HG02623 (cell line): ENCODE measurements at regions not wholly inside any gene's neighbourhood (a gene's known extent, or its start where the extent isn't known, plus 50 kb on each side); places are given as distances from the start of the nearest gene placed in this dataset.
"Not testable (repeated sequence)": the region's sequence is repeated elsewhere in the genome, so short reads cannot be mapped to it uniquely, and the experiment has no call there.

Experiments
- ATAC-seq: cut with Tn5 transposase; IDR thresholded peaks from one replicate; pipeline ENCODE4 v1.9.1; 2021; ENCODE audit warnings: moderate library complexity; ENCODE audit not compliant: unreplicated experiment

DNA sequence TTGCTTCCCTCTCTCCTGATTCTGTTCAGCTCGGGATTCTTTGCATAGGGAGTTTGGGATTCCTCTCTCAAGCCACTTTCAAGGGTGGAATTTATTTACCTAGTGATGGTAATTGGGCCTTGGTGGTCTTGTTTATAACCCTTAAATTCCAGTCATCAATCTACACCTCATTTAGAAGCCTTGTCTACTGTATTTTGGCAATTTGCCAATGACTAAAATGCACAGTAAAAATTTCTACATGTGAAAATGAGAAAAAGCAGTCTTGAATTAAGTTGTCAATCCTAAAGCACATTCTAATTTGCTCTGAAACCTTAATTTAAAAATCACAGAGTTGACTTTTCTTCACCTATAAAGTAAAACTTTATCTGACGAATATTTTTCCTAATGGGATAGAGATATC, 749.2 kb upstream of the CRIM1 start:
- ATAC-seq, result no peak

DNA sequence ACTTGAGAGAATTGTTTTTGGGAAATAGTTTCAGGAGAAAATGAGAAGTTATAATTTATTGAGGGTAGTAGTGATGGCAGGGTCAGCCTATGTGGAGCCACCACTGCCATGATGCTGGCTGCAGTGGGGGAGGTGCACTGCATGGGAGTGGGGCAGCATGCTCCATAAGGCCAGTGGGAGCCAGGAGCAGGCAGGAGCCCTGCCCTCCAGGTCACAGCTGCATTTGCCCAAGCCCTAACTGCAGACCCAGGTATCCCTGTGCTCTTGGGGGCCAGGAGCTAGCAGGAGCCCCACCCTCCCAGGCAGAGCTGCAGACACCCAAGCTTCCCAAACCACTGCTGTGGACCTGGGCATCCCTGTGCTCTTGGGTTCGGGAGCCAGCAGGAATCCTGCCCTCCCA, 757.3 kb upstream of the CRIM1 start:
- ATAC-seq, result no peak

DNA sequence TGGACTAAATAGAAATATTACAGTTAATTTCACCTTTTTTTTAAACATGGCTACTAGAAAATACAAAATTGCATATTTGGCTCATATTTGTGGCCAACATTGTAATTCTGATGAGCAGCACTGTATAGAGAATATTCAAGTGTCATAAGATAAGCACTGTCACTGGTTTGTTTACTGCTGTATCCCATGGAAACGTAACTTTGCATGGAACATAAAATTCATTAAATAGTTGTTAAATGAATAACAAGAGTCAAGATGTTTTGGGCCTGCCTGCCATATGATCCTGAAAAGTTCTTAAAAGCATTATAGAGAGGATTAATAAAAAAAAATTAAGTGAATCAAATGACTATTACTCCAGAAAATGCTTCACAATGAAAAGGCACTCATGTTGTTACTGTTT, 763.7 kb upstream of the CRIM1 start:
- no peak for ATAC-seq

DNA sequence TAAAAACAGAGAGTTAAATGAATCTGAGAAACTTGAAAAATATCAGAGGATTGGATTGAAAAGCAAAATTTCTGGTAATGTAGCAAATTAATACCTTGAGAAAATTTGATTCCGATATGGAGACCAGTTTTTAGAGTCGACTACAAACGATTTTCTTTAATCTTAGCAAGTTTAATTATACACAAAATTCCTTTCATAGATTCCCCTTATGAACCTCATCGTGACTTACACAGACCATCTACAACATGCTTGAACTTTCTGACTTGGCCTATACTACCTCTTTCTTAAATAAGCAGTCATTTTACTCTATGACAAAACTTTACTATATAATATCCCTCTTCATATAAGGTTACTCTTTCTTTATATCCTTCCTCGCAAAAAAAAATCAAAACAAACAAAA, 769.6 kb upstream of the CRIM1 start:
- ATAC-seq, result no peak

DNA sequence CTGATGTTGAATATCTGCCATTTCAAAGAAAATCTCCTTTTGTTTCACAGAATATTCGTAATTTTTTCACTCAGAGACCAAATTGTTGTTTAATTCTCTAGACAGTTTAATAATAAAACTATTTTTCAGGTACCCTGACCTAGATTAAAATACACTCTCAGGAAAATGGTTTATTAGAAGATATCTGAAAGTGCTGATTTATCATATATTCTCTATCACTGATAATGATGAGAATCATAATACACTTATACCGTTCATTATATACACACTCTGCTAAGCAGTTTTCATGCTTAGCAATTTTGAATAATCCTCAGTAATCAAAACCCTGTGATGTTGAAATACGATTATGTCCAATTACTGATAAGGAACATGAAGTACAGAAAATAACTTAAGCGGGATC, 772.9 kb upstream of the CRIM1 start:
- ATAC-seq, result no peak

DNA sequence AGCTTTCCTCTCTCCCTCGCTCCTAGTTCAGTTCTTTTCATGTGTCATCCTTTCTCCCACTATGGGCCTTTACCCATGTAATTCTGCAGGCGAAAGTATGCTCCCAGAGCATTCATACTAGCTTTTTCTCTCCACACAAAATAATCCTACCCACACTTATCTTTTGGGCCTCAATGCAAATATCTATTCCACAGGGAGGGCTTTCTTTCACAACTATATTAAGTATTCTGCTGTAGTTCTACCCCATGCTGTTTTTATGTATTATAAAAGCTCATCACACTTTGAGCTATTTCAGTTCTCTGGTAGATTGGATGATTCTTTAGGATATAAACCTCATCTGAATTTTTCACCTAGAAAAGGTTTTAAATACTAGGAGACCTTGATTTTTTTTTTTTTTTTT, 774.6 kb upstream of the CRIM1 start:
- no peak for ATAC-seq

DNA sequence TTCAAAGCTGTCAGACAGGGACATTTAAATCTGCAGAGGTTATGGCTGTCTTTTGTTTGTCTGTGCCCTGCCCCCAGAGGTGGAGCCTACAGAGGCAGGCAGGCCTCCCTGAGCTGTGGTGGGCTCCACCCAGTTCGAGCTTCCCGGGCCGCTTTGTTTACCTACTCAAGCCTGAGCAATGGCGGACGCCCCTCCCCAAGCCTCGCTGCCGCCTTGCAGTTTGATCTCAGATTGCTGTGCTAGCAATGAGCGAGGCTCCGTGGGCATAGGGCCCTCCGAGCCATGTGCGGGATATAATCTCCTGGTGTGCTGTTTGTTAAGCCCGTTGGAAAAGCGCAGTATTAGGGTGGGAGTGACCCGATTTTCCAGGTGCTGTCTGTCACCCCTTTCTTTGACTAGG, 787.0 kb upstream of the CRIM1 start:
- ATAC-seq, result not testable (repeated sequence)

DNA sequence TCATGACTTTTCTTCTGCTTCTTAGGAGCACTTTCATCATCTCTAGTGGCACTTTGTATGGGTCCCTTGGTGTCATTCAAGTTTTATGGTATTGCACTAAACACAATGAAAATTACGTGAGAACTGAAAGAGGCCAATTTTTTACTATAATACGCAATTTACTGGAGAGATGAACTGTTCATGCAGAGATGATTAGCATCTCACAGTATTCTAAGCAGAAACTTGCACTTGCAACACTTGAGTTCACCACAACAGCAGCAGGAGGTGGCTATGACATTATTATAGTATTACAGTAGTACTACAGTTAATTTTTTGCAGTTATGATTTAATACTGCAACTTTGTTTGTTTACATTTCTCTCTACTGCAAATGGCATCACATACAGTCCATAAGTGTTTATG, 793.1 kb upstream of the CRIM1 start:
- ATAC-seq, result no peak

DNA sequence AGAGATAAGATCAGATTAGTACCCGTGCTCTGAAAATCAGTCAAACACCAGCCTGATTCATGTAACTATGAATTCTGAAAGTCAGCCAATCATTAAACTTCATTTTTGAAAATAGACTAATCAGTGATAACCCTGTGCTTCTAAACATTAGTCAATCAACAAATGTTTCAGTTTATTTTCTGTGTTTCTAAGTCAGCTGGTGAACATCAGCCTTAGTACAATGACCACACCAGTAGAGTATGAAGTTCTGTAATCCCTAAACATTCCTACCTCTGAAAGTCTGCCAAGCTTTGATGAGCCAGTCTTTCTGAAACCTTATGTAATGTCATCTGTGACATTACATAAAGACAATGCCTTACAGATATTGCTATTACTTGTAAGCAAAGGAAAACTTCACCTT, 807.4 kb upstream of the CRIM1 start:
- ATAC-seq, result no peak

DNA sequence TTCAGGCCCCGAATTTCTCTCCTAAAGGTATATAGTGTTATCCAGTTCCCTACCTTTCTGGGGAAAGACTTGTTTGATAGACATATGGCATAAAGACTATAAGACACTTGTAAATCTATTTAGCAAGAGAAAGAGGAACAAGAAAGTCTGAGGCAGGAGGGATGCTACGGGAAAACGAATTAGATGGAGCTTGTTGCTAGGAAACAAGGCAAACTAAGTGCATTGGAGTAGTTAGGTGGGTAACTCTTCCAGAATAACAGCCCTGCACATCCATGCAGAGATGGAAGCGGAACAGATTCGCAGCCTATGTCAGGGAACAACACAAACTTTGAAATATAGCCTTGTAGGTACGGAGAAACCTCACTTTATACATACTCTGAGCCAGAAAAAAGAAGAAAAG, 810.3 kb upstream of the CRIM1 start:
- ATAC-seq, result no peak

DNA sequence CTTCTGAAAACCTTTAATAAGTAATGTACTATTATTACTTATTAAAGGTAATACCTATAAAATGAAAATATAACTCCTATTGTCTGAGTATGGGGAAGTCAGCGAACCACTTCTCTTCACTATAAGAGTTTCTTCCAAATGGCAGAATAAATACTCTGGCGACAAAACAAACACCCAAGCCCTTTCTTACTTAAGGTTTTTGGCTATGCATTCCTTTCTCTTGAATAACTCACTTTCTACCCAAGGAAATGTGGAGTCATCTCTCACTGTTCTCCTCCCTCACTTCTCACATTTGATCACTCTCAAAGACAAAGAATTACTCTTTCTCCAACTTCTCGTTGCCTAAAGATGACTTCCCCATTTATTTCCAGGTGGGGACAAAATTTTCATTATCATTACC, 816.8 kb upstream of the CRIM1 start:
- ATAC-seq, result no peak

DNA sequence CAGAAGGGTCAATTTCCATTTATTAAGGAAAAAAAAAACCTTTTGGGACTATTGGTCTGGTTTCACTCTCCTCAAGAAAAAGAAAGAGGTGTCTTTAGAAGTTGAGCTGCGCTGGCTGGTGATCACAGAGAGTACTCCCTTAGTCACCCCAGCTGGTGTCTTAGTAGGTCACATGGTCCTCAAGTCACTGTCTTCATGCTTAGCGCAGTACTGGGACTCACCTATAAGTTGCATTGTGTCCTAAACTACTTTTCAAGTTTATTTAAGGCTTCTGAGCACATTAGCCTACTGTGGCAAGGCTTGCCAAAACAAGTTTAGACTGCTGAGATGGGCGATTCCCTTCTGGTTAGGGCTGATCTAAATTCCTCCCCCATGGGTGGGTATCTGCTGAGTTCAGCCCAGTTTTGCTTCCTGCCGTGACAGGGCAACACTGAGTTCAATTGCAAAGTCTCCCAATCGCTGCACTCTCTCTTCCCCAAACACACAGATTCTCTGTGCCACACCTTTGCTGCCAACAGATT, 824.9 kb upstream of the CRIM1 start:
- no peak for ATAC-seq

DNA sequence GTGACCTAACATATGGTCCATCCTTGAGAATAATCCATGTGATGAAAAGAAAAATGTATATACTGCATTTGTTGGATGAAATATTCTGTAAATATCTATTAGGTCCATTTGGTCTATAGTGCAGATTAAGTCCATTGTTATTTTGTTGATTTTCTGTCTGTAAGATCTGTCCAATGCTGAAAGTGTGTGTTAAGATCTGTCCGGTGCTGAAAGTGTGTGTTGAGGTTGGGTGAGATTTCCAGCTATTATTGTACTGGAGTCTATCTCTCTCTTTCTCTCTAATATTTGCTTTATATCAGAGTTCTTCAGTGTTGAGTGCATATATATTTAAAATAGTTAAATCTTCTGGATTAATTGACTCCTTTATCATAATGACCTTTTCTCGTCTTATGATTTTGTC, 828.8 kb upstream of the CRIM1 start:
- no peak for ATAC-seq

DNA sequence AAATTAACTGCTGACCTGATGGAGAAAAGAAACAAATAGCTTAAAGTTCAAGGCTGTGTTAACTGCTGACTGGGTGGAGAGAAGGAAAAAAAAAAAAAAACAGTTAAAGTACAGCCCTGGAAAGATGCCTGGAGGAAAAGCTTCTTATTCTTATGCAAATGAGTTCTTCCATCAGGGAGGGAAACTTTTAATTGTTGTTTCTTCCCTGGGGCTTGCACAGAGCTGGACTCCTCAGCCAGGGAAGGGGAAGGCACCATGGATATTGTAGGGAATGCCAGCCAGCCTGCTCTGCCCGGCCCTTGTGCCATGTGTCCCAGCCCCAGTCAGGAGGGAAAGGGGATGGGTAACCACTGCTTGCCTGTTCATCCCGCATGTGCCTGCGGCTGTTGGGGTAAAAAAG, 833.1 kb upstream of the CRIM1 start:
- ATAC-seq, result no peak

DNA sequence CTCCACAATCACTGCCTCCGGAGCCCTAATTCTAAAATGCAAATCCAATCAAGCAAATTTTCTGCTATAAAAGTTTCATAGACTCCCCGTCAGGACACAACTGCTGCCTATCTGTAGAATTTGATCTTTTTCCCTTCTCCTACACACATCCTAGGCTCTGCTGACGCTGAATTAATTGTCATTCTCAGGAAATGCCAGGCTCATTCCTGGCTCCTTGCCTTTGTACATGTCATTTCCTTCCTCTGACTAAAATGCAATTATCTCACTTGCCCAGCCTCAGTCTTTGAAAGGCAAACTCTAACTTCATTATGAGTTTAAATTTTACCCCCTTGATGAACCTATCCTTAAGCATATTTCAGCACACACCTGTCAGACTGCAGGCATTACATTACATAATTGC, 844.9 kb upstream of the CRIM1 start:
- ATAC-seq, result no peak

DNA sequence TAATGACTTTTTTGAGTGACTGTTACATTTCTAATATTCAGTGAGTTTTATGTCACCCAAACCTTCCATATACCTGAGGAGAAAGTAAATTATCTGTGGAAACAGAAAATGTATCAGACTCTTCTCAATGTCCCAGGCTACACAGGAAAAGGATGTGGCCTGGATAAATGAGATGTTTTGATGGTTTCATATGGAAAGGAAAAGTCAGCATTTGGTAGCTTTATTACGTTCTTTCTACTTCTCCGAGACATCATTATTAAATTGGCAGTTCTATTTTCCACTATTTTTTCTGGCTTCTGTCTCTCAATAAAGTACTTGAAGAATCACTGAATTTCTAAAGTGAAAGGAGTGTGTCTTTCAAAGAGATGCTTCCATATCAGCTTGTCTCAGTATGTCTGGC, 847.0 kb upstream of the CRIM1 start:
- no peak for ATAC-seq

DNA sequence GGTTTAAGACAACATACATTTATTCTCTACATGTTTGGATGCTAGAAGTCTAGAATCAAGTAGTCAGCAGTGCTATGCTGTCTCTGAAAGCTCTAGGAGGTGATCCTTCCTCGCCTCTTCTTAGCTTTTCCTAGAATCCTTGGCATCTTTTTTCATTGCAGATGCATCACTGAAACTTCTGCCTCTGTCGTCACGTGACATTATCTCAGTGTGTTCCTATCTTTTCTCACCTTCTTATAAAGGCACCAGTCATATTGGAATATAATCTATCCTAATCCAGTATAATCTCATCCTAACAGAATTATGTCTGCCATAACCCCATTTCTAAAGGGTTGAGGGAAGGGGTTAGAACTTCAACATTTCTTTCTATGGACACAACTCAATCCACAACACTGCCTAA, 851.2 kb upstream of the CRIM1 start:
- no peak for ATAC-seq

DNA sequence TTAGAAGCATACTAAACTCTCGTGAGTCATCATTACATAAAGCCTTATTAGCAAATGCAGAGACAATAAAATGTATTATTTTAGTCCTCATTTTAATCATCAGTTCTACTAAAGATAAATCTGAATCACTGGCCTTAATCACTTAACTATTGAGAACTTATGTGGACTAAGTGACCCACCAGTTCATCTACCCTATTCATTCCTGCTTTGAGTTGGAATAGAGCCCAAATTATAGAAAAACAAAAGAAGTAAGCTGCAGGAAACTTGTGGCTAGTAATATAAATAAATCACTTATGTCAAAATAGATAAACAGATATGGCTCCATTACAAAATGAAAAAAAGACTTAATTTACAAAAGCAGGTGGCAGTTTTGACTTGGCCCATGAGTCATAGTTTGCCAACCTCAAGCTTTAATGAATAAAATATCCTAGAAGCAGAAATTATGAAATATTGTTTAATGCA, 851.8 kb upstream of the CRIM1 start:
- no peak for ATAC-seq

DNA sequence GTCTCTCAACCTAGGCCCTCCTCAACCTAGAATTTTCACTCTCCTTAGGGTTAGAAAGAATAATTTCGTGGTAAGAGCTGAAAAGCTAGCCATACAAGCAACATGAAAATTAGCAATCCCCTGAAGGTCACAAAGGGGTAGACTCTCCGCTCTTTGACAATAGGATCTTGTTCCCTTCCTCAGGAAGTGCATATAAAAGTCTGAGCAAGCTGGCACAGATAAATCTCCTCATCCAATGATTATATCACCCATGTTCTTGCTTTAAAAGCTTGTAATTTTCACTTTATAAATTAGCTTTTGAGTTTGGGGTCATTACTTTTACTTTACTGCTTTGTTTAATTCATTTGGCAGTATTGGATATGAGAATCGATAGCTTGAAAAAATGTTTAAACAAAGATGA, 852.3 kb upstream of the CRIM1 start:
- ATAC-seq, result no peak

DNA sequence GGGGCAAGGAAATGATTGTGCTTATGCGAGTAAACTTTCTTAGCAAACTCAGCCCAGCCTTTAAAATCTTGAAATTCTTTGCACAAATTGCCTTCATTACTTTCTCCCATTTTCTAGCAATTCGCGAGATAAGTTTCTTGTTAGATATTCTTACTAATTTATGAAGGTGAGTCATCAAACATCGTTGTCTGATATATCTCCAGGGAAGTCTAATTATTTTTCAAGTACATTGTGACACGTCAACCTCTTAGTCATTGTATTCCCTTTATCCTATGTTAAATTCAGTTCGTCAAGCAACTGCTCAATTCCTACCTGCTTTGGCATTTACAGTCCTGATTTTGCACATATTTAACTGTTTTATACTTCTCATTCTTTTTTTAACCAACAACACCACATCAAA, 854.5 kb upstream of the CRIM1 start:
- no peak for ATAC-seq

DNA sequence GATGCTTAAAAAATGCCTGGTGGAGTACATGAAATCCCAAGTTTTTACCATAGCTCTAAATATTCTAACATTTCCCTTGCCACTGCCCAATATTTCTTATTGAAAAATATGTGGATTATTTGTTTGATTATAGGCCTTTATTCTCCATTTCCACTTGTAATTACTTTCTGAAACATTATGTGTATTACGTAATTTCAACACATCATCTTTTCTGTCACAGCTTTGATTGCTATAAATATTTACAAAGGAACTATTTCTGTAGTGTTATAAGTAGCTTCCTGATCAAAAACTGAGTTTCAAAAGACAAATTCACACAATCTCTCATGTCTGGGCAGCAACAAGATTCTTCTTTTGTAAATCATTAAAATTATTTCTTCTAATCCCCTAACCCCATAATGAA, 859.6 kb upstream of the CRIM1 start:
- no peak for ATAC-seq

DNA sequence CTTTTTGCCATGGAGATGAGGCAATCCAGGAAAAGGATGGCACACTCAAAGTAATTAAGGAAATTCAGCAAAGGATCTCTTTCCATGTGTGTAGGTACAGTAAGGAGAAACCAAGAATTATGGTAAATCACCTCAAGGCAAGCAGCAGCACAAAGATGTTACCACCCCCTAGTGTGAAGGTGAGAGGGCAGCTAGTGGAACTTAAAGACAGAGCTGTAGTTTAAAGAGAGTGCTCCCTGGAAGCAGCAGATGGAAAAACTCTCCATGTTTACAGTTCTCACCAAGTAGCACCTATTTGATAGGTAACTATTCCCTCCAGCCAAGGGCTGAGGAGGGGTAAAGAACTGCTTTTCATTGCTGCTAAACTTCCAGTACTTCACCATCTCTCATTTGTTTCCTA, 860.4 kb upstream of the CRIM1 start:
- no peak for ATAC-seq

DNA sequence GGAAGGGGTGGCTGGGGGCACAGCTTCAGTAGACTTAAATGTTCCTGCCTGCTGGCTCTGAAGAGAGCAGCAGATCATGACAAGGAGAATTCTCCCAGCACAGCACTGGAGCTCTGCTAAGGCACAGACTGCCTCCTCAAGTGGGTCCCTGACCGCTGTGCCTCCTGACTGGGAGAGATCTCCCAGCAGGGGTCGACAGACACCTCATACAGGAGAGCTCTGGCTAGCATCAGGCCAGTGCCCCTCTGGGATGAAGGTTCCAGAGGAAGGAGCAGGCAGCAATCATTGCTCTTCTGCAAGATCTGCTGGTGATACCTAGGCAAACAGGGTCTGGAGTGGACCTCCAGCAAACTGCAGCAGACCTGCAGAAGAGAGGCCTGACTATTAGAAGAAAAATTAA, 877.5 kb upstream of the CRIM1 start:
- ATAC-seq, result not testable (repeated sequence)

DNA sequence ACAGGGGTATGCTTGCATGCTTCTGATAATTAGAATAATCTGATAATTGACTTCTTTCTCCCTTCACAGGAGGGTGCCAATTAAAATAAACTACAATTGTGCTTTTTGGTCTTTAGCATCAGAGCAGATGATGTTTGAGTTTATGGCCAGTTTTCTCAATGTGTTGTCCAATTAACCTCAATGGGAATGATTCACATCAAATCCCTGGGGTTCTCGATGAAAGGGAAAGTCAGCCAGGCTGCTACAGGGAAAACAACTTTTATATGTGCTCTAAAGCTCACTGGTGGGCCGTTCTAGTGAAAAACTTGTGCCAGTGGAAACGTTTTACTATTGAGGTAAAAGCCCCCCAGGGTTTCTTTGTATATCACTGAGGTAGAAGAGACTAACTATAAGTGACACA, 887.3 kb upstream of the CRIM1 start:
- ATAC-seq, result no peak
